ENCODE measurements at regions not wholly inside any gene's neighbourhood (a gene's known extent, or its start where the extent isn't known, plus 50 kb on each side); places are given as distances from the start of the nearest gene placed in this dataset.
A peak's percentile ranks its signal among the peaks of the same experiment; 100 is the strongest.
"Not testable (repeated sequence)": the region's sequence is repeated elsewhere in the genome, so short reads cannot be mapped to it uniquely, and the experiment has no call there.

GRCh38 chr11:71167814-71168213, 84.6 kb downstream of the SHANK2 start:
- H2AK5ac ChIP-seq (ENCODE audit: low read depth, low read length); H2BK120ac ChIP-seq (ENCODE audit: low read depth, low read length): not testable (repeated sequence)

GRCh38 chr11:71165771-71166170, 86.6 kb downstream of the SHANK2 start:
- H3K4me2 ChIP-seq (ENCODE audit: insufficient read depth, low read length, poor library complexity, severe bottlenecking): no peak overlapping the region
- H2BK12ac ChIP-seq (ENCODE audit: low read length): no peak overlapping the region
- no CpG with 5 or more reads among the region's 12 CpGs for WGBS, 2 donors (ENCODE audit: extremely low coverage in 2 of 2, insufficient read length in 2 of 2, insufficient replicate concordance in 1 of 2)
- H3K4me1 ChIP-seq (ENCODE audit: control insufficient read depth in 2 of 2, insufficient read depth in 1 of 2, low read depth in 1 of 2, low read length in 2 of 2): no peaks in the 10 kb centered on the region
- H3K23ac ChIP-seq (ENCODE audit: low read depth, low read length, poor library complexity): no peak overlapping the region
- H3K27ac ChIP-seq (replicated peaks; ENCODE audit: low read length): no peak overlapping the region
- H3K36me3 ChIP-seq (replicated peaks in 1 of 2; ENCODE audit: control insufficient read depth in 2 of 2, insufficient read depth in 2 of 2, low read length in 2 of 2): no peaks in the 10 kb centered on the region
- H4K8ac ChIP-seq (ENCODE audit: low read depth, low read length): no peak overlapping the region
- no peaks in the 10 kb centered on the region for H3K9me3 ChIP-seq (replicated peaks in 1 of 2; ENCODE audit: control insufficient read depth in 2 of 2, insufficient read depth in 1 of 2, low read depth in 1 of 2, low read length in 2 of 2)
- no peak overlapping the region for H2BK5ac ChIP-seq (ENCODE audit: low read length)
- H3K4ac ChIP-seq (ENCODE audit: low read length): no peak overlapping the region
- no peak overlapping the region for H2AFZ ChIP-seq (ENCODE audit: low read length)
- no peak overlapping the region for H4K91ac ChIP-seq (ENCODE audit: low read depth, low read length, poor library complexity)
- H2AK5ac ChIP-seq (ENCODE audit: low read depth, low read length): no peak overlapping the region
- no peak overlapping the region for H3K18ac ChIP-seq (ENCODE audit: low read length)
- H3K9ac ChIP-seq (ENCODE audit: low read depth, low read length, poor library complexity): no peak overlapping the region
- DNase-seq (ENCODE audit: low spot score): no peak
- no peaks in the 10 kb centered on the region for H3K79me1 ChIP-seq (ENCODE audit: low read depth, low read length)
- H3K14ac ChIP-seq (ENCODE audit: low read length): no peak overlapping the region
- H2BK15ac ChIP-seq (ENCODE audit: low read length): no peak overlapping the region
- peak overlapping the region in 1 of 2 donors; percentile 5 for H3K4me3 ChIP-seq (ENCODE audit: low read length in 2 of 2)
- H2BK120ac ChIP-seq (ENCODE audit: low read depth, low read length): no peak overlapping the region
- H3K27me3 ChIP-seq (ENCODE audit: control insufficient read depth in 3 of 3, insufficient read depth in 3 of 3, low read depth in 1 of 3, low read length in 3 of 3): no peaks in the 10 kb centered on the region

More at GRCh38 chr11:71167814-71168213, 84.6 kb downstream of the SHANK2 start:
- H2BK12ac ChIP-seq (ENCODE audit: low read length); H3K18ac ChIP-seq (ENCODE audit: low read length); H2AFZ ChIP-seq (ENCODE audit: low read length); DNase-seq (ENCODE audit: low spot score); H3K27me3 ChIP-seq (ENCODE audit: control insufficient read depth in 3 of 3, insufficient read depth in 3 of 3, low read depth in 1 of 3, low read length in 3 of 3); H2BK15ac ChIP-seq (ENCODE audit: low read length); H3K14ac ChIP-seq (ENCODE audit: low read length); H3K27ac ChIP-seq (replicated peaks; ENCODE audit: low read length); H3K9me3 ChIP-seq (replicated peaks in 1 of 2; ENCODE audit: control insufficient read depth in 2 of 2, insufficient read depth in 1 of 2, low read depth in 1 of 2, low read length in 2 of 2); H3K4ac ChIP-seq (ENCODE audit: low read length); H3K9ac ChIP-seq (ENCODE audit: low read depth, low read length, poor library complexity); H4K91ac ChIP-seq (ENCODE audit: low read depth, low read length, poor library complexity); H2BK5ac ChIP-seq (ENCODE audit: low read length); H3K36me3 ChIP-seq (replicated peaks in 1 of 2; ENCODE audit: control insufficient read depth in 2 of 2, insufficient read depth in 2 of 2, low read length in 2 of 2); H3K4me2 ChIP-seq (ENCODE audit: insufficient read depth, low read length, poor library complexity, severe bottlenecking); H3K23ac ChIP-seq (ENCODE audit: low read depth, low read length, poor library complexity); H3K79me1 ChIP-seq (ENCODE audit: low read depth, low read length); H3K4me1 ChIP-seq (ENCODE audit: control insufficient read depth in 2 of 2, insufficient read depth in 1 of 2, low read depth in 1 of 2, low read length in 2 of 2); H4K8ac ChIP-seq (ENCODE audit: low read depth, low read length); H3K4me3 ChIP-seq (ENCODE audit: low read length in 2 of 2): not testable (repeated sequence)
- no CpG with 5 or more reads among the region's 31 CpGs for WGBS, 2 donors (ENCODE audit: extremely low coverage in 2 of 2, insufficient read length in 2 of 2, insufficient replicate concordance in 1 of 2)

- Histone ChIP-seq H3K79me1 (ENCODE audit: low read depth, low read length) (no peaks in the 10 kb centered on the region), H2BK5ac (ENCODE audit: low read length) (no peak overlapping the region), H3K18ac (ENCODE audit: low read length) (no peak overlapping the region), H3K9me3 (replicated peaks in 1 of 2; ENCODE audit: control insufficient read depth in 2 of 2, insufficient read depth in 1 of 2, low read depth in 1 of 2, low read length in 2 of 2) (no peaks in the 10 kb centered on the region), H3K9ac (ENCODE audit: low read depth, low read length, poor library complexity) (no peak overlapping the region), H3K14ac (ENCODE audit: low read length) (no peak overlapping the region), H2AK5ac (ENCODE audit: low read depth, low read length) (no peak overlapping the region), H3K4me3 (ENCODE audit: low read length in 2 of 2) (no peak overlapping the region), H2BK15ac (ENCODE audit: low read length) (no peak overlapping the region), H3K27ac (replicated peaks; ENCODE audit: low read length) (no peak overlapping the region), H2AFZ (ENCODE audit: low read length) (no peak overlapping the region), H3K4me1 (ENCODE audit: control insufficient read depth in 2 of 2, insufficient read depth in 1 of 2, low read depth in 1 of 2, low read length in 2 of 2) (no peaks in the 10 kb centered on the region), H3K4me2 (ENCODE audit: insufficient read depth, low read length, poor library complexity, severe bottlenecking) (no peak overlapping the region), H4K8ac (ENCODE audit: low read depth, low read length) (no peak overlapping the region), H3K36me3 (replicated peaks in 1 of 2; ENCODE audit: control insufficient read depth in 2 of 2, insufficient read depth in 2 of 2, low read length in 2 of 2) (no peaks in the 10 kb centered on the region), H3K23ac (ENCODE audit: low read depth, low read length, poor library complexity) (no peak overlapping the region), H3K27me3 (ENCODE audit: control insufficient read depth in 3 of 3, insufficient read depth in 3 of 3, low read depth in 1 of 3, low read length in 3 of 3) (no peaks in the 10 kb centered on the region), H2BK12ac (ENCODE audit: low read length) (no peak overlapping the region), H2BK120ac (ENCODE audit: low read depth, low read length) (no peak overlapping the region), H4K91ac (ENCODE audit: low read depth, low read length, poor library complexity) (no peak overlapping the region), H3K4ac (ENCODE audit: low read length) (no peak overlapping the region)
- DNase-seq (ENCODE audit: low spot score): no peak
- WGBS, 2 donors (ENCODE audit: extremely low coverage in 2 of 2, insufficient read length in 2 of 2, insufficient replicate concordance in 1 of 2): no CpG with 5 or more reads among the region's 7 CpGs
Observed at GRCh38 chr11:71164621-71165020, 87.8 kb downstream of the SHANK2 start.

GRCh38 chr11:71164186-71164585, 88.2 kb downstream of the SHANK2 start:
- Histone ChIP-seq H2BK120ac (ENCODE audit: low read depth, low read length) (no peak overlapping the region), H3K9ac (ENCODE audit: low read depth, low read length, poor library complexity) (no peak overlapping the region), H3K9me3 (replicated peaks in 1 of 2; ENCODE audit: control insufficient read depth in 2 of 2, insufficient read depth in 1 of 2, low read depth in 1 of 2, low read length in 2 of 2) (no peaks in the 10 kb centered on the region), H3K79me1 (ENCODE audit: low read depth, low read length) (no peaks in the 10 kb centered on the region), H3K27me3 (ENCODE audit: control insufficient read depth in 3 of 3, insufficient read depth in 3 of 3, low read depth in 1 of 3, low read length in 3 of 3) (no peaks in the 10 kb centered on the region), H3K14ac (ENCODE audit: low read length) (no peak overlapping the region), H2BK15ac (ENCODE audit: low read length) (no peak overlapping the region), H4K91ac (ENCODE audit: low read depth, low read length, poor library complexity) (no peak overlapping the region), H3K4me1 (ENCODE audit: control insufficient read depth in 2 of 2, insufficient read depth in 1 of 2, low read depth in 1 of 2, low read length in 2 of 2) (no peaks in the 10 kb centered on the region), H3K27ac (replicated peaks; ENCODE audit: low read length) (no peak overlapping the region), H2BK12ac (ENCODE audit: low read length) (no peak overlapping the region), H3K4ac (ENCODE audit: low read length) (no peak overlapping the region), H2BK5ac (ENCODE audit: low read length) (no peak overlapping the region), H3K18ac (ENCODE audit: low read length) (no peak overlapping the region), H3K36me3 (replicated peaks in 1 of 2; ENCODE audit: control insufficient read depth in 2 of 2, insufficient read depth in 2 of 2, low read length in 2 of 2) (no peaks in the 10 kb centered on the region), H2AFZ (ENCODE audit: low read length) (no peak overlapping the region), H3K23ac (ENCODE audit: low read depth, low read length, poor library complexity) (no peak overlapping the region), H3K4me3 (ENCODE audit: low read length in 2 of 2) (no peak overlapping the region), H4K8ac (ENCODE audit: low read depth, low read length) (no peak overlapping the region), H2AK5ac (ENCODE audit: low read depth, low read length) (no peak overlapping the region), H3K4me2 (ENCODE audit: insufficient read depth, low read length, poor library complexity, severe bottlenecking) (no peak overlapping the region)
- DNase-seq (ENCODE audit: low spot score): no peak
- WGBS, 2 donors (ENCODE audit: extremely low coverage in 2 of 2, insufficient read length in 2 of 2, insufficient replicate concordance in 1 of 2): no CpG with 5 or more reads among the region's 4 CpGs

Measured in neuronal stem cell (in vitro differentiated cells).